PC-9 (cell line): ENCODE measurements at regions not wholly inside any gene's neighbourhood (a gene's known extent, or its start where the extent isn't known, plus 50 kb on each side); places are given as distances from the start of the nearest gene placed in this dataset.
"Not testable (repeated sequence)": the region's sequence is repeated elsewhere in the genome, so short reads cannot be mapped to it uniquely, and the experiment has no call there.

Experiments used
- BruUV-seq: library from RNA; stranded (reverse); fragments of 400-500 nt; replicated peaks from 2 replicates; lab custom pipeline; 2021; lab: Mats Ljungman, UMichigan
- CTCF ChIA-PET: fragments of 300-600 bp; sonication (Branson Sonifier 250); formaldehyde crosslinking; loops from one replicate; lab custom pipeline; 2022; ENCODE audit warnings: antibody characterized with exemption; lab: Charles Lee
- POLR2A ChIA-PET: fragments of 300-600 bp; sonication (Branson Sonifier 250); formaldehyde crosslinking; loops from one replicate; lab custom pipeline; 2022; ENCODE audit warnings: antibody characterized with exemption; ENCODE audit not compliant: unreplicated experiment; lab: Charles Lee
- DNase-seq, 2 experiments: peaks; one replicate each; pipeline versions ENCODE4 v3.0.0 to v3.0.0-alpha.2; 2015 to 2022; ENCODE audit warnings: mixed read lengths in 1 of 2
- H2AFZ ChIP-seq: fragments of 200-600 bp; sonication (generic); 2 replicates; pipeline ENCODE4 v1.8.1; 2017; ENCODE audit warnings: antibody characterized with exemption
- H3F3A ChIP-seq: fragments of 200-600 bp; sonication (generic); 2 replicates; pipeline ENCODE4 v1.8.1; 2017; ENCODE audit warnings: antibody characterized with exemption, mild to moderate bottlenecking, low read depth; ENCODE audit not compliant: insufficient read depth
- H3K27ac ChIP-seq: fragments of 200-600 bp; sonication (generic); 2 replicates; pipeline ENCODE4 v1.6.1; 2016; ENCODE audit warnings: mixed run types
- H3K27me3 ChIP-seq: fragments of 200-600 bp; sonication (generic); 2 replicates; pipeline ENCODE4 v1.6.1; 2016; ENCODE audit warnings: low read depth, mixed run types; ENCODE audit not compliant: insufficient read depth
- H3K36me3 ChIP-seq: fragments of 200-600 bp; sonication (generic); 2 replicates; pipeline ENCODE4 v1.6.1; 2016; ENCODE audit warnings: low read depth, mixed run types
- H3K4me1 ChIP-seq: fragments of 200-600 bp; sonication (generic); replicated peaks from 2 replicates; pipeline ENCODE4 v1.6.1; 2016; ENCODE audit warnings: mixed run types; ENCODE audit not compliant: insufficient read depth
- H3K4me2 ChIP-seq: fragments of 200-600 bp; sonication (generic); 2 replicates; pipeline ENCODE4 v1.6.1; 2017; ENCODE audit warnings: mixed run types
- H3K4me3 ChIP-seq: fragments of 200-600 bp; sonication (generic); 2 replicates; pipeline ENCODE4 v1.6.1; 2016; ENCODE audit warnings: mixed run types
- H3K79me2 ChIP-seq: fragments of 200-600 bp; sonication (generic); 2 replicates; pipeline ENCODE4 v1.6.1; 2017; ENCODE audit warnings: low read depth, mixed run types
- H3K9me2 ChIP-seq: fragments of 200-600 bp; sonication (generic); 2 replicates; pipeline ENCODE4 v1.8.1; 2017; ENCODE audit warnings: mild to moderate bottlenecking; ENCODE audit not compliant: insufficient read depth
- H3K9me3 ChIP-seq: fragments of 200-600 bp; sonication (generic); 2 replicates; pipeline ENCODE4 v1.8.1; 2016; ENCODE audit warnings: low read depth; ENCODE audit not compliant: insufficient read depth
- H4K20me1 ChIP-seq: fragments of 200-600 bp; sonication (generic); 2 replicates; pipeline ENCODE4 v1.8.1; 2017; ENCODE audit not compliant: insufficient read depth
- CTCF ChIP-seq: fragments of 200-600 bp; sonication (generic); conservative IDR thresholded peaks from 2 replicates; pipeline ENCODE4 v1.6.1; 2017; ENCODE audit warnings: mixed run types, antibody characterized with exemption, mild to moderate bottlenecking, moderate library complexity
- EZH2 ChIP-seq: fragments of 200-600 bp; sonication (generic); IDR thresholded peaks from 2 replicates; pipeline ENCODE4 v1.8.0; 2017; ENCODE audit warnings: antibody characterized with exemption, low read depth
- intact Hi-C: fragments of 100-400 bp; cut with micrococcal nuclease; formaldehyde crosslinking; loops from one replicate; pipeline ENCODE4 v1.10.0; 2022; ENCODE audit not compliant: unreplicated experiment

- Histone ChIP-seq H4K20me1 (no peaks in the 10 kb centered on the region), H3K27ac (no peak overlapping the region), H3K79me2 (no peaks in the 10 kb centered on the region), H3F3A (no peaks in the 10 kb centered on the region), H2AFZ (no peak overlapping the region), H3K4me2 (no peak overlapping the region), H3K36me3 (no peaks in the 10 kb centered on the region), H3K9me2 (no peaks in the 10 kb centered on the region), H3K4me3 (no peak overlapping the region), H3K27me3 (peaks cover 9% of the 10 kb centered on the region; the same call in 1 of the 2 replicates), H3K4me1 (no peaks in the 10 kb centered on the region), H3K9me3 (no peaks in the 10 kb centered on the region)
- ChIA-PET POLR2A (no interaction called here), CTCF (no interaction called here)
- intact Hi-C loops: no loop called here
- TF ChIP-seq EZH2 (no peak), CTCF (no peak)
- BruUV-seq: no TSS peak
- no peak for DNase-seq
Measured at GRCh38 chr11:39341461-39341860, 2118.0 kb downstream of the LRRC4C start.

GRCh38 chr11:39333006-39333405 is 2126.4 kb downstream of the LRRC4C start:
- H4K20me1 ChIP-seq, H2AFZ ChIP-seq, POLR2A ChIA-PET, H3K27ac ChIP-seq, H3K9me2 ChIP-seq, CTCF ChIA-PET, H3K4me1 ChIP-seq, H3F3A ChIP-seq, intact Hi-C loops, H3K4me2 ChIP-seq, H3K4me3 ChIP-seq, H3K9me3 ChIP-seq, DNase-seq, H3K36me3 ChIP-seq, BruUV-seq, H3K79me2 ChIP-seq, H3K27me3 ChIP-seq: not testable (repeated sequence)

GRCh38 chr11:39327302-39327701 is 2132.2 kb downstream of the LRRC4C start:
- intact Hi-C loops: no loop called here
- POLR2A ChIA-PET: no interaction called here
- CTCF ChIA-PET: no interaction called here
- BruUV-seq: no TSS peak
- no peak for TF ChIP-seq CTCF
- no peak for TF ChIP-seq EZH2
- Histone ChIP-seq H3K4me3 (no peak overlapping the region), H3K79me2 (no peaks in the 10 kb centered on the region), H3K27me3 (no peaks in the 10 kb centered on the region), H3K36me3 (no peaks in the 10 kb centered on the region), H3F3A (no peaks in the 10 kb centered on the region), H3K4me2 (no peak overlapping the region), H3K9me3 (0 out of 2 replicates have a peak, but pooled peaks cover 5% of the 10 kb centered on the region), H3K27ac (no peak overlapping the region), H2AFZ (no peak overlapping the region), H4K20me1 (no peaks in the 10 kb centered on the region), H3K4me1 (no peaks in the 10 kb centered on the region), H3K9me2 (no peaks in the 10 kb centered on the region)
- DNase-seq: peak in 1 of 2 experiments; percentile 9

GRCh38 chr11:39311888-39312287 is 2147.6 kb downstream of the LRRC4C start:
- H3K79me2 ChIP-seq, H3K4me3 ChIP-seq, DNase-seq, H2AFZ ChIP-seq, H3K27me3 ChIP-seq, H3K4me2 ChIP-seq, intact Hi-C loops, H3K9me3 ChIP-seq, CTCF ChIA-PET, H4K20me1 ChIP-seq, H3K9me2 ChIP-seq, H3K4me1 ChIP-seq, H3K36me3 ChIP-seq, BruUV-seq, H3K27ac ChIP-seq, POLR2A ChIA-PET, H3F3A ChIP-seq: not testable (repeated sequence)
